Choroid plexus epithelial cell (primary cell): ENCODE measurements at regions not wholly inside any gene's neighbourhood (a gene's known extent, or its start where the extent isn't known, plus 50 kb on each side); places are given as distances from the start of the nearest gene placed in this dataset.

Experiments used
- DNase-seq: peaks from one replicate; pipeline ENCODE4 v3.0.0-alpha.2; 2010; ENCODE audit warnings: low read depth
- H3K4me3 ChIP-seq: 2 replicates; pipeline ENCODE4 v1.5.1; 2011; ENCODE audit warnings: low read depth, mild to moderate bottlenecking, control low read depth, low read length, moderate library complexity
- CTCF ChIP-seq: conservative IDR thresholded peaks from 2 replicates; pipeline ENCODE4 v1.5.1; 2011; ENCODE audit warnings: low read depth, mild to moderate bottlenecking, control low read depth, inconsistent platforms, low read length, moderate library complexity

GRCh38 chr11:115052601-115053000 is 374.3 kb downstream of the NXPE2 start:
- no peak for DNase-seq
- TF ChIP-seq CTCF, result no peak
- H3K4me3 ChIP-seq, result no peak overlapping the region

- DNase-seq, result no peak
- no peak for TF ChIP-seq CTCF
- no peak overlapping the region for H3K4me3 ChIP-seq
Measured at GRCh38 chr11:115054570-115055538, 376.5 kb downstream of the NXPE2 start.

- no peak for DNase-seq
Measured at GRCh38 chr11:115056514-115056913, 378.2 kb downstream of the NXPE2 start.

GRCh38 chr11:115060840-115061239 is 382.5 kb downstream of the NXPE2 start:
- H3K4me3 ChIP-seq, result no peak overlapping the region
- DNase-seq, result no peak
- TF ChIP-seq CTCF, result no peak

More at GRCh38 chr11:115056514-115056913, 378.2 kb downstream of the NXPE2 start:
- H3K4me3 ChIP-seq, result no peak overlapping the region
- TF ChIP-seq CTCF, result no peak

- DNase-seq, result no peak
- no peak for TF ChIP-seq CTCF
Measured at GRCh38 chr11:115065314-115065713, 387.0 kb downstream of the NXPE2 start.

GRCh38 chr11:115065830-115066664 is 387.7 kb downstream of the NXPE2 start:
- no peak for TF ChIP-seq CTCF
- no peak overlapping the region for H3K4me3 ChIP-seq
- no peak for DNase-seq

More at GRCh38 chr11:115065314-115065713, 387.0 kb downstream of the NXPE2 start:
- H3K4me3 ChIP-seq, result no peak overlapping the region
